Islet precursor cell (in vitro differentiated cells): ENCODE measurements at regions not wholly inside any gene's neighbourhood (a gene's known extent, or its start where the extent isn't known, plus 50 kb on each side); places are given as distances from the start of the nearest gene placed in this dataset.

ENCODE experiments used
- DNase-seq: peaks from one replicate; pipeline ENCODE4 v3.0.0-alpha.2; 2018

DNA sequence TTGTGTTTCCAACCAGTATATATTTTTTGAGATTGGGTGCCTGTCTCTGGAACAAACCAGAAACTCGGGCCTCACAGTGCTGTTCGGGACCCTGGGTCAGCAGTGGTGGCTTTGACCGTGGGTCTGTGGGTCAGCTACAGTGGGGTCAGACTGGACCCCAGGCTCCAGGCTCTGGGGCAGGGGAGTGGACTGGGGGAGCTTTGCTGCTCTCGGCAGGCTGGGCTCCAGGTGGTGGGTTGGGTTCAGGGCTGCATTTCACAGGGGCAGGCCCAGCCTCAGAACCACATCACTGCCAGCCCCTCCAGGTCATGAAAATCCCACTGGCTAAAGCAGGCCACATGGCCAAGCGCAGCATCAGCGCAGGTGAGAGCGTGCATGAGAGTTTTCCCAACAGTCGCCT lies 1279.3 kb downstream of the BRD1 start:
- DNase-seq = no peak

DNA sequence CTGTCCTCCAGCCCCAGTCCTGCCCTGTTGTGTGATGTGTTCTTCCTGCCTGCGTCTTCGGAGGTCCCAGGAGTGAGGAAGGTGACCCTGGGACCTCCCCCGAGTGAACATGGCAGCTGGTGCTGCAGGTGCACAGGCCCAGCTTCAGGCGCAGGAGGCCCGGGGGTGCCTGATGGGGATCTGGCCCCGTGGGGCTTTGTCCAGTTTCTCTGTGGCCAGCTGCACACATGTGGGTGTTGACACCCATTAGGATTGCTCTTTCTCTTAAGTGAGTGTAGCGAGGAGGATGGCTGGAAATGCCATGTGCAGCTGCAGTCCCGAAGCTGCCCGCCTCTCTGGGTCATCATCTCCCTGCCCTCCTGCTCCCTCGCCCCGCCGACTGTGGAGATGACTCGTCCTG lies 1279.7 kb downstream of the BRD1 start:
- no peak for DNase-seq

GRCh38 chr22:48546653-48547424 lies 1280.8 kb downstream of the BRD1 start:
- no peak for DNase-seq

GRCh38 chr22:48545987-48546386 lies 1281.7 kb downstream of the BRD1 start:
- DNase-seq = no peak

DNA sequence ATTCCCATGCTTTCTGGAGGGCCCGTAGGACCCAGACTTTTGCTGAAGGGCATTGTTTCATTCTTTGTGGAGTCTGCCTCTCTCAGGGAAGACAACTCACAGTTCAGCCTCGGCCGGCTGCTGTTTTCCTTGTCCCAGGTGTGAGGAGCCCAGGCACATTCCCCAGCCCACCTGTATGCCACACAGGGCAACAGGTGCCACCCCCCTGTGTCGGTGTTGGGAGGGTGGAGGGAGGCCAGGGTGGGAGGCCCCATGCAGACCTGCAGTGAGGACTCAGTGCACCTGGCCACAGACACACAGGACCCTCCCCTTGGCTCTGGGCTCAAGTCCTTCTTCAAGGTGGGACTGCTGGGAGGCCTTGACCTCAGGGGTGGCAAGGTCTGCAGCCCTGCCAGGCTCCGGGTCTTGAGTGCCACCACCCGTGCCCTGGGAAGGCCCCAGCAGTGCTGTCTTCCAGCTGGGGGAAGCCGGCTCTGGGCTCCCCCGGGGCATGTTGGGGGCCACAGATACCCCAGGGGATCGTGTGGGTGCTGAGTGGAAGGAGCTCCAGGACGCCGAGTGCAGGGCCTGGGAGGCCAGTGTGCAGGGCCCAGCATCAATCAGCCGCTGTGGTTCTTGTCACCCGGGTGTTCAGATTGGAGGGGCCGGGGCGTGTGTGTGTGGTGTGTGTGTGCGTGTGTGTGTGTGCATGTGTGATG lies 1286.1 kb downstream of the BRD1 start:
- DNase-seq = no peak

DNA sequence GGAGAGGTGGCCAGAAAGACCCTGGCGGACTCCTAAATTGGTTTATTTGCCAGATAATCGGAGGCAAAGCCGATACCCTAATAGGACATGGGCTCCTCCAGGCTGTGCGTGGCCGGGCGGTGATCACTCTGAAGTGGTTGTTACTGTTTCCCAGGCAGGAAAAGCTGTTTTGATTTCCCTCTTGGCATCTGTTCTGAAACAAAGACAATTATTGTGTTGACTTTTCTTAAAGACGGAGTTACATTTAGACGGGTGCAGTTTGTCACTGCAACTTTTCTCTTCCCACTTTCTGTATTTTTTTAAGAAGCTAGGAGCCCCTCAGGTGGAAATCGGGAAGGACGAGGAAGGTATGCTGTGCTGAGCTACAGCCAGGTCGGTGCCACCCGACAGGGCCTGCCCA lies 1288.4 kb downstream of the BRD1 start:
- no peak for DNase-seq

- no peak for DNase-seq
Measured at GRCh38 chr22:48538291-48538820, 1289.3 kb downstream of the BRD1 start.

DNA sequence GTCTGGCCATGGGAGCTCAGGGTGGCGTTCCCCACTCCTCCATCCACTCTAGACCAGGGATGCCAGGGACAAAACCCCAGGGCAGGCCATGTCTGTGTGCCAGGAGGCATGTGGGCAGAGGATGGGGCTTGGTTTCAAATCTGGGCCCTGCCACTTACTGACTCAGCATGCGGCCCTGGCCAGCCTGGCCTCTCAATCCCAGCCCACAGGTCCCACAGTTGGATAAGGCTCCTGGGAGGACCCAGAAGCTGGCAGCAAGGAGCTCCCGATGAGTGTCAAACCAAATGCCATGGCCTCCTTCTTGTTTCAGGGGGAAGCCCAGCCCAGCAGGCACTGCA lies 1290.4 kb downstream of the BRD1 start:
- no peak for DNase-seq

- DNase-seq = no peak
Measured at GRCh38 chr22:48536541-48537342, 1290.9 kb downstream of the BRD1 start.

- DNase-seq = no peak
Measured at GRCh38 chr22:48535868-48536540, 1291.7 kb downstream of the BRD1 start.

- no peak for DNase-seq
Measured at GRCh38 chr22:48534395-48534958, 1293.2 kb downstream of the BRD1 start.

GRCh38 chr22:48532986-48533385 lies 1294.7 kb downstream of the BRD1 start:
- DNase-seq = no peak

DNA sequence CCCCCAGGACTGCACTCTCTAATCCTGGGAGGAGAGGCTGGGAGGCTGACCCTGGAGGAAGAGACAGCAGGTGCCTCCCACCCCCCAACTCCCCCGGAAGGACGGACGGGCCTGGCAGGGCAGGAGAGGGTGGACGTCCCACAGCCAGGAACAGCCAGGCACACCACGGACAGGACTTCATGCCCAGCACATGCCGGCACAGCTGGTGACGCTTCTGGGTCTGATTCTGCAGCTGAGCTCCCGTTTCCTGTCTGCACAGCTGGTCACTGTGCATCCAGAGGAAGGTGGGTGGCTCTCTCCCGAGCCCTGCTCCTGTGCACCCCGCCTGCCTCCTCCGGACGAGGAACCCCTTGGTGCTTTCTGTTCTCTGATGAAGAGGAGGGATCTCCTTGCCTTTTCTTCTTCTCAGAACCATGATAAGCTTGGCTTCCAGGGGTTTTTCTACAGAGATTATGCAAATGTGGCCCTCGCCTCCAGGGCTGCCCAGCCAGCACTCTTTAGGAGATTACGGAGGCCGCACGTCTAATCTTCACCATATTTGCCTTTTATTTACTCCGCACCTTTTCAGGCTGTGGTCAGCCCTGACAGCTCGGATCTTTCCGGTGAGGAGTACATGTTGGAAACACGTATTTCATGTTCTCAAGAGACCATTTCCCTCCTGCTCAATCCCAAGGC lies 1295.8 kb downstream of the BRD1 start:
- DNase-seq = no peak

GRCh38 chr22:48531108-48531507 lies 1296.6 kb downstream of the BRD1 start:
- no peak for DNase-seq

- no peak for DNase-seq
Measured at GRCh38 chr22:48530666-48531065, 1297.0 kb downstream of the BRD1 start.

GRCh38 chr22:48528221-48528915 lies 1299.3 kb downstream of the BRD1 start:
- DNase-seq = no peak

DNA sequence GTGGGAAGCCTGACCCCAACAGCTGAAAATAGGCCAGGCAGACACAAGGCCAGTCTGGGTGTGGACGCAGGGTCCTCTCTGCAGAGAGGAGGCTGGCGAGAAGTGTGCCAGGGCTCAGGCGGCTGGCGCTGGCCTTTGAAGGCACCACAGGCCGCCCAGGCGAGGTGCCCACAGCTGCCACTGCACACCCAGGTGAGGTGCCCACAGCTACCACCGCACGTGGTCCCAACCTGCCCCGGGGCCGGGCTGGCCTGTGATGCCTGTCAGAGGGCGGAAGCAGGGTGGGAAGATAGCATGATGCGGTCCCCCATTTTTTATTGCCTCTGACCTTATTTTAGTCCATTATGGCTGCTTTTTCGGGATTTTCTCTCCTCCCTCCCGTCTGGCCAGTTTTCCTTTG lies 1303.9 kb downstream of the BRD1 start:
- DNase-seq = no peak

DNA sequence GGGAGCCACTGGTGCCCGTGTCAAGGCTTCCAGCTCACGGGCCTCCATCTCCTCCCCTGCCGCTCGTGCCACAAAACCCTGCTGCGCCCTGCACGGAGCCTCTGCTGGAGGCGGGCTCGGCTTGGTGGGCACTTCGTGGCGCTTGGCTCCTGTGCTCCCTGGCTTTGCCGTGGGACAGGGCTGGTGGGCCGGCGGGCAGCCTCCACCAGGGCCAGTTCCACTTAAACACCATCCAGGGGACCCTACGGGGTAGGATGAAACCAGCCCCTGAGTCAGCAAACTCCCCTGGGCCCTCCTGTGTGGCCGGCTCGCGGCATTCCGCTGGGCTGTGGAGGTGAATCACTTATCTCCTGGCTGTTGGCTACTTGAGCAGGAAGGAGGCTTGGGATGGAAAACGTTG lies 1304.6 kb downstream of the BRD1 start:
- DNase-seq = no peak

DNA sequence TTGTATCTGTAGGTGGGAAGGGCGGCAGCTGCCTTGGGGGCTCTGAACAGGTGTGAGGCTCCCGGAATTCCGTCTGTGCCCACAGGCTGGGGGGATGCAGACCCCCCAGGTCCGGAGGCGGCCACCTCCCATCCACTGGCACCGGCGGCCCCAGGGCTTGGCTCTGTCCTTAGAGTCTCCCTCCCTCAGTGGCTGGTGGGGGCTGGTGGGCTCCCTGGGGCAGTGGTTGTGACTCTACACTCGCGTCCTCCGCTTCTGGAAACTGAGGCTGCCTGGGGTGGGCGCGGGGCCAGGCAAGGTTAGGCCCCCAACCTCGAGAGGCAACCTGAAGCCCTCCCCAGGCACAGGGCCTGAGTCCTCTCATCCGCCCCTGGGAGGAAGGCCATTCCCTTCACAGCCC lies 1305.4 kb downstream of the BRD1 start:
- no peak for DNase-seq

DNA sequence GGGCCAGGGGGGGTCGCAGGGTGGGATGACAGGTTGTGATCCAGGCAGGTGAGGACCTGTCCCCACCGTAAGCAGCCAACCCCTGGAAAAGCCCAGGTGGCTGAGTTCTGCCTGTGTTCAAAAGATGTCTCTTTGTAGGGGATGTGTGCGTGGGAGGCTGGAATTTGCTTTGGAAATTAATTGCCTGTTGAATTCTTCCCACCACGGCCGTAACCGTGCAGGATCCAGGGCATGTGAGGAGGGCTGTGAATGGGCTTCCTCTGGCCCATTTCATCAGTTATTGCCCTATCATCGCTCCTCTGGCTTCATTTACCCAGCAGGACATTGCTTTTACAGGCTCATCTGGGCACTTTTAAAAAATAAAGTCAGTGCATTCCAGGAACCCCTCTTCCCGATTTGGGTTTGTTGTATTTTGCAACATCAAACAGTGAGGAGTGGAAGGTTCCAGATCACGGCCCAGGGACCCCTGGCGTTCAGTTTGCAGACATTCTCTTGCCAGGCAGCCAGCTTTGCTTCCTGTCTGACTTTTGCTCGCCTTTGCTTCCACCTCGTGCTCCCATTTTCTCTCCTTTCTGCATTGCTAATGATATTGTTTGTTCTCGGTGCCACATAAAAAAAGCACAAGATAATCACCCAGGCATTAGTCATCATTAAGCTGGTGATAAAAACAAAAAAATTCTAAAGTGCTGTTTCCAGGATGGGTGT lies 1306.6 kb downstream of the BRD1 start:
- no peak for DNase-seq

- DNase-seq = no peak
Measured at GRCh38 chr22:48520207-48520606, 1307.5 kb downstream of the BRD1 start.
